ENCODE measurements at regions not wholly inside any gene's neighbourhood (a gene's known extent, or its start where the extent isn't known, plus 50 kb on each side); places are given as distances from the start of the nearest gene placed in this dataset.

DNA sequence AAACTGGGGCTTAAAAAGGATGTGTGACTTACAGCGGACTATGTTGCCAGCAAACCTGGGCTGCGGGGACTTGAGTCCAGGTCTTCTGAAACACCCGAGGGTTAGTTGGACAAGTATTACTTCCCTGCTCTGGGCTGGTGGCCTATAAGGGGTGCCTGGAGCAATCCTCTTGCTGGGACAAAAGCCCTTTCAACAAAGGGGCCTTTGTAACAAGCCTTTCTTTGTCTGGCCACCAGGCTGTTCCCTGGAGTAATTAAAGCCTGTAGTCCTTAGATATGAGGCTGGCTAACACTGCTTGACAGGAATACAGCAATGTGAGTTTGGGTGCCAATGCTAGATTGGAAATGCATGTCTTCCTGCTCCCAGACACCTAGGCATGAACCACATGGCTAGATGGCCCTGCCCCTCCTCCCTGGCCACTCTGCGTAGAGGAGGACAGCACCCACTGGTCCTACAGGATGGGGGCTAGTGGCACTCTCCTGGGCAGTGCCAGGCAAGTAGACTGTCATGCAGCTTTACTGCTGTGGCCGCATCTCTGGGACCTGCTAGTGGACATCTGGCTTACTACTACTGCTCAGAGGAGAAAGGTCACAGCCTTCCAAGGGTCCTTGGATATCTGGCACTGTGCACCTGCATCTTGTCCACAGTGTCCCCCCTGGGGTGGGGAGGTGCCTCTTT is 343.1 kb downstream of the ZSWIM6 start:
- TF ChIP-seq, protein P1, sequence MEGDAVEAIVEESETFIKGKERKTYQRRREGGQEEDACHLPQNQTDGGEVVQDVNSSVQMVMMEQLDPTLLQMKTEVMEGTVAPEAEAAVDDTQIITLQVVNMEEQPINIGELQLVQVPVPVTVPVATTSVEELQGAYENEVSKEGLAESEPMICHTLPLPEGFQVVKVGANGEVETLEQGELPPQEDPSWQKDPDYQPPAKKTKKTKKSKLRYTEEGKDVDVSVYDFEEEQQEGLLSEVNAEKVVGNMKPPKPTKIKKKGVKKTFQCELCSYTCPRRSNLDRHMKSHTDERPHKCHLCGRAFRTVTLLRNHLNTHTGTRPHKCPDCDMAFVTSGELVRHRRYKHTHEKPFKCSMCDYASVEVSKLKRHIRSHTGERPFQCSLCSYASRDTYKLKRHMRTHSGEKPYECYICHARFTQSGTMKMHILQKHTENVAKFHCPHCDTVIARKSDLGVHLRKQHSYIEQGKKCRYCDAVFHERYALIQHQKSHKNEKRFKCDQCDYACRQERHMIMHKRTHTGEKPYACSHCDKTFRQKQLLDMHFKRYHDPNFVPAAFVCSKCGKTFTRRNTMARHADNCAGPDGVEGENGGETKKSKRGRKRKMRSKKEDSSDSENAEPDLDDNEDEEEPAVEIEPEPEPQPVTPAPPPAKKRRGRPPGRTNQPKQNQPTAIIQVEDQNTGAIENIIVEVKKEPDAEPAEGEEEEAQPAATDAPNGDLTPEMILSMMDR (IDR thresholded peaks at IDR 0.05; ENCODE audit: low read depth, low read length) = no peak
- no peak for TF ChIP-seq EZH2phosphoT487 (IDR thresholded peaks at IDR 0.05; ENCODE audit: low read depth)

Data from OCI-LY3 (cell line).